KMS-11 (cell line): ENCODE measurements at regions not wholly inside any gene's neighbourhood (a gene's known extent, or its start where the extent isn't known, plus 50 kb on each side); places are given as distances from the start of the nearest gene placed in this dataset.

Source experiments
- H2AFZ ChIP-seq: fragments of 200-600 bp; sonication (generic); 2 replicates; pipeline ENCODE4 v1.6.1; 2016; ENCODE audit warnings: antibody characterized with exemption, mixed run types, low read depth
- H3K27ac ChIP-seq: fragments of 200-600 bp; sonication (generic); 2 replicates; pipeline ENCODE4 v1.6.1; 2016; ENCODE audit warnings: mild to moderate bottlenecking, mixed run types
- H3K27me3 ChIP-seq: fragments of 200-600 bp; sonication (generic); 2 replicates; pipeline ENCODE4 v1.6.1; 2017; ENCODE audit warnings: mild to moderate bottlenecking, low read depth, mixed run types, moderate library complexity; ENCODE audit not compliant: insufficient read depth
- H3K36me3 ChIP-seq: fragments of 200-600 bp; sonication (generic); 2 replicates; pipeline ENCODE4 v1.6.1; 2017; ENCODE audit warnings: mild to moderate bottlenecking, mixed run types; ENCODE audit not compliant: insufficient read depth
- H3K4me1 ChIP-seq: fragments of 200-600 bp; sonication (generic); 2 replicates; pipeline ENCODE4 v1.6.1; 2016; ENCODE audit warnings: mild to moderate bottlenecking, low read depth, mixed run types; ENCODE audit not compliant: poor library complexity, severe bottlenecking
- H3K4me2 ChIP-seq: fragments of 200-600 bp; sonication (generic); 2 replicates; pipeline ENCODE4 v1.7.0; 2016; ENCODE audit warnings: mild to moderate bottlenecking, mixed run types
- H3K4me3 ChIP-seq: fragments of 200-600 bp; sonication (generic); IDR thresholded peaks from 2 replicates; pipeline ENCODE4 v1.6.1; 2017; ENCODE audit warnings: low read depth, low read length, mixed read lengths; ENCODE audit not compliant: insufficient read depth
- H3K79me2 ChIP-seq: fragments of 200-600 bp; sonication (generic); 2 replicates; pipeline ENCODE4 v1.6.1; 2016; ENCODE audit warnings: low read depth, mixed run types; ENCODE audit not compliant: insufficient read depth
- H3K9ac ChIP-seq: fragments of 200-600 bp; sonication (generic); 2 replicates; pipeline ENCODE4 v1.6.1; 2016; ENCODE audit warnings: mild to moderate bottlenecking, mixed run types
- H4K20me1 ChIP-seq: fragments of 200-600 bp; sonication (generic); 2 replicates; pipeline ENCODE4 v1.6.1; 2016; ENCODE audit warnings: mild to moderate bottlenecking, mixed run types; ENCODE audit not compliant: insufficient read depth
- CTCF ChIP-seq: fragments of 200-600 bp; sonication (generic); conservative IDR thresholded peaks from 2 replicates; pipeline ENCODE4 v1.6.1; 2017; ENCODE audit warnings: low read depth, mild to moderate bottlenecking, antibody characterized with exemption, low read length, moderate library complexity, mixed read lengths

GRCh38 chr1:88133991-88134390 lies 550.1 kb upstream of the PKN2 start:
- H3K36me3 ChIP-seq = no peaks in the 10 kb centered on the region
- TF ChIP-seq CTCF = no peak
- H3K79me2 ChIP-seq = no peaks in the 10 kb centered on the region
- H4K20me1 ChIP-seq = no peaks in the 10 kb centered on the region
- H3K27me3 ChIP-seq = no peaks in the 10 kb centered on the region
- H3K4me2 ChIP-seq = no peak overlapping the region
- H3K4me1 ChIP-seq = no peaks in the 10 kb centered on the region
- no peak overlapping the region for H3K27ac ChIP-seq
- no peak overlapping the region for H2AFZ ChIP-seq
- no peak overlapping the region for H3K9ac ChIP-seq
- H3K4me3 ChIP-seq = no peak overlapping the region

- no peak overlapping the region for H3K27ac ChIP-seq
- no peaks in the 10 kb centered on the region for H3K4me1 ChIP-seq
- H2AFZ ChIP-seq = no peak overlapping the region
- H4K20me1 ChIP-seq = no peaks in the 10 kb centered on the region
- H3K79me2 ChIP-seq = no peaks in the 10 kb centered on the region
- H3K4me2 ChIP-seq = no peak overlapping the region
- H3K36me3 ChIP-seq = no peaks in the 10 kb centered on the region
- no peaks in the 10 kb centered on the region for H3K27me3 ChIP-seq
- no peak overlapping the region for H3K4me3 ChIP-seq
- H3K9ac ChIP-seq = no peak overlapping the region
- TF ChIP-seq CTCF = no peak
Observed at GRCh38 chr1:88134983-88135921, 548.8 kb upstream of the PKN2 start.

GRCh38 chr1:88139633-88140032 lies 544.4 kb upstream of the PKN2 start:
- Histone ChIP-seq H3K4me2 (no peak overlapping the region), H3K4me3 (no peak overlapping the region), H3K79me2 (no peaks in the 10 kb centered on the region), H3K27me3 (no peaks in the 10 kb centered on the region), H3K9ac (no peak overlapping the region), H3K27ac (no peak overlapping the region), H3K4me1 (no peaks in the 10 kb centered on the region), H3K36me3 (no peaks in the 10 kb centered on the region), H4K20me1 (no peaks in the 10 kb centered on the region), H2AFZ (no peak overlapping the region)
- TF ChIP-seq CTCF = no peak

GRCh38 chr1:88140325-88140724 lies 543.7 kb upstream of the PKN2 start:
- H3K4me3 ChIP-seq = no peak overlapping the region
- no peaks in the 10 kb centered on the region for H3K79me2 ChIP-seq
- no peak for TF ChIP-seq CTCF
- H3K27me3 ChIP-seq = no peaks in the 10 kb centered on the region
- H2AFZ ChIP-seq = no peak overlapping the region
- no peak overlapping the region for H3K4me2 ChIP-seq
- no peaks in the 10 kb centered on the region for H3K36me3 ChIP-seq
- H3K4me1 ChIP-seq = no peaks in the 10 kb centered on the region
- no peak overlapping the region for H3K27ac ChIP-seq
- no peaks in the 10 kb centered on the region for H4K20me1 ChIP-seq
- no peak overlapping the region for H3K9ac ChIP-seq
